ENCODE measurements at regions not wholly inside any gene's neighbourhood (a gene's known extent, or its start where the extent isn't known, plus 50 kb on each side); places are given as distances from the start of the nearest gene placed in this dataset.

- no peak for TF ChIP-seq CTCF (conservative IDR thresholded peaks at IDR 0.05; ENCODE audit: low read length)
- no peak for TF ChIP-seq EZH2phosphoT487 (IDR thresholded peaks at IDR 0.05; ENCODE audit: borderline replicate concordance)
These were observed 281.8 kb downstream of the GPATCH2 start for GRCh38 chr1:217348960-217349664.

Measured in Loucy (cell line).